GM21723 (cell line): ENCODE measurements at regions not wholly inside any gene's neighbourhood (a gene's known extent, or its start where the extent isn't known, plus 50 kb on each side); places are given as distances from the start of the nearest gene placed in this dataset.
"Not testable (repeated sequence)": the region's sequence is repeated elsewhere in the genome, so short reads cannot be mapped to it uniquely, and the experiment has no call there.

Source experiments
- ATAC-seq: cut with Tn5 transposase; IDR thresholded peaks from one replicate; pipeline ENCODE4 v1.9.1; 2021; ENCODE audit warnings: mild to moderate bottlenecking, moderate library complexity; ENCODE audit not compliant: unreplicated experiment

DNA sequence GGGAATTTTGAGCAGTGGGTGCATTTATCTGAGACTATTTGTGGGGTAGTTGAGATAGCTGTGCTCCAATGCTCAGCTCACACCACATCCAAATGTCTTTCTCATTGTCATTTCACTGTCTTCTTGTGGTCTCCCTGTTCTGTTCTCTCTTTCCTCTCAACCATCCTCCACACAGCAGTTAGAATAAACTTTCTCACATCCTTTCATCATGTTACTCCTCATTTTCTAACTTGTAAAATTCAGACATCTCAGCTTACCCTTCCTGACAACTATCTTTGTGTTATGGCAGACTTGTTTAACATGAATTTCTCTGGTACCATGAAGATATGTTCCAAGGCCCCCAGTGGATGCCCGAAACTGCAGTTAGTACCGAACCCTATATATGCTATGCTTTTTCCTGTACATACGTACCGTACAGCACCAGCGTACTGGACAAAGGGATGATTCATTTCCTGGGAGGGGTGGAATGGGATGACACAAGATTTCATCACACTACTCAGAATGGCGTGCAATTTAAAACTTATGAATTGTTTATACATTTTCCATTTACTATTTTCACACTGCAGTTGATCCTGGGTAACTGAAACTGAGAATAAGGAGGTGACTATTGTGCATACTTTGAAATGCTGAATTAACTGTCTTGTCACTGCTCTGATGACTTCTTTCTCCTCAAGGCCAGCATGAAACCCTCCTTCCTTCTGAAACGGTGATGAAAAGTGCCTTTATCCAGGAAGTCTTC, 177.1 kb upstream of the SLC38A2 start:
- no peak for ATAC-seq

DNA sequence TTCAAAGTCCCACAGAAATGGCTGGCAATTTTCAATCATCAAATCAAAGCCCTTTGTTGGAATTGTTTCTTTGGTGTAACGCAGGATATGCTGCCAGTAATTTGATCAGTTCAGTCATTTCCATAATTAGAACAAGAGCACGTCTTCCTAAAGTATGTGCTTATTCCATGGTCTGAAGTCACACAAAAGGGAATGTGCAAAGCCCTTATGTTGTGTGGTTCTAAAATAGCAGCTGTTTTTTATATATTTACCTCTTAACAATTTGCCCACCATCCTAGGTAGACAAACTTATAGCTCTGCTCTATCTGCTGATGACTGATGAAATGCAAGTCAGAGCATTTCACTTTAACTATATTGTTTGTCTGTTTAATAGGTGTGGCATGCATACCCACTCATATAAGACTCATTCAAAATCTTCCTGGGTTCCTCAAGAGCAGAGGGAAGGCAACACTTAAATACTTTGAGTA, 176.1 kb upstream of the SLC38A2 start:
- no peak for ATAC-seq

DNA sequence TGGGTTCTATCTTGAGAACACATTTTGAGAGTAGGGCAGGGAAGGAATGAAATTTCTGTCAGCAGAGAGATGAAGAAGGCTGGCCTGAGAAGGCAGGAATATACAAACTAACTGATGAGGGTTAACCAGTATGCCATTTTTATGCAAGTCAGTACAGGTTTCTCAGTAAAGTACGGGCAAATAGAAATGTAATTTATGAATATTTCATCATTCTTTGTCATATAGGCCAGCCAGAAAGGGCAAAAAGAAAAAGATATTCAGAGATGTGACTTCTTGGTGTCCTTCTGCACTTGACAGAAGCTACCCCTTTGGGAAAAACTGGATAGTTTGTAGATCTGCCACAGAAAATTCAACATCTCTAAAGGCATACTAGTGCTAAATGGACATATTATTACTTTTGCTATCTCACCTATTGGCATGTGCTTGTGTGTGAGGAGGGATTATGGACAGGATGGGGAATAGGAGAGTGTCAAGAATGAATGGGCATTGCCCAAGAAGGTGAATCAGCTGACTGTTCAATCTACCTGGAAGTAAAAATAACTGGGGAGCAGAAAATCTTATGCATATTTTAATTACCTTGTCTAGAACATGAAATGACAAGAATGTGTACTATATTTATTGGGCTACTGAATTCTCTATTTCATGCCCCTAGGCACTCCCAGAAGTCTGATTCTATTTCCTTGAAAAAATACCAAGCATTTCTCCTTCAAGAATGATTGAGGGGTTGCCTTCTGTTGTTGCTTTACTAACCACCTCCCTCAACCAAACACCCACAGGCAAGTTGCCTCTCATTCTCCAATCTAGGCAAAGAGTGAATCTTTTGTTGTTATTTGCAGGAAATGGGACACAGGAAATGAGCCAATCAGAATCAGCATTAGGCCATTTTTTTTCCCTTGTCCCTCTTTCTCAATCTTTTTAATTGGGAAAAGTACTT, 175.1 kb upstream of the SLC38A2 start:
- ATAC-seq = no peak

DNA sequence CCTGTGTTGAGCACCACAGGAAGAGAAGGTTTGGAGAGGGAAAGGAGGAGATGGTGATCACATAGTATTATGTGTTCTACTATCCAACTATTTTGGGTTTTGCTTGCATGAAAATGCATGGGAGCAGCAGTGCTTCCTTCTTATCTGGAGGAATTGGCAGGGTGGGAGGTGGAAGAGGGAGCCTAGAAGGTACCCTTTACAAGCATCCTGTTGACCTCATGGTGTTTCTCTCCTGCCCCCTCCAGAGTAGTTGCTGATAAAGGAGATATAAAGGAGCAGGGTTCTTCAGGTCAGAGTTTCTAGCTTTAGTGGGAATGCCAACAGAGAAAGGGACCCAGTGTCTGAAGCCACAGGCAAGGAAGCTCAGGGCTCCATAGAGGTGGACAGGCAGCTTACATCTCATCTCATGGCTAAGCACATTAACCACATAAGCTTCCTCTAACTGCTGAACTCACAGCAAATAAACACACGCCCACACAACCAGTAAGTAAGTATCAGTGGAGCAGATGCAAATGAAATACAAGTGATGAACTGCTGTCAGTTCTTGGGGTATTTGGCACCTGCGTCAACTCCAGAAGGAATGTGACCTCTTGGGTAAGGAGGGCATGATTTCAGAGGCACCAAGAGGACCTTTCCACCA, 174.2 kb upstream of the SLC38A2 start:
- ATAC-seq = peak; percentile 99

GRCh38 chr12:46543378-46543795, 170.8 kb upstream of the SLC38A2 start:
- not testable (repeated sequence) for ATAC-seq

DNA sequence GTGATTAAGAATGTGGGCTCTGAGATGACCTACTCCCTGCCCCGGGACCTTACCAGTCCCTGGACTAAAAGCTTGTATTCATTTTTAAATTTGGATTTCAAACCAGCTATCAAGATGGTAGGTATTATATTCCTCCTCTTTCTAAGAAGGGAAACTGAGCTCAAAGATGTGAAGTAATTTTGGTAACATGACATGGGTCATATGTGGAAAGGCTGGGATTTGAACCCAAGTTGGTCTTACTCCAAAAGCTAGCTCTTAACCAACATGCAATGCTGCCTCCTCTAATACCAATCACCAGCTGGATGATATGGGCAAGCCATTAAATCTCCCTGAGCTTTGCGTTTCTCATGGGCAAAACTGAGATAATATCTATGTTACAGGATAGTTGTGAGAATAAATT, 166.4 kb upstream of the SLC38A2 start:
- no peak for ATAC-seq

DNA sequence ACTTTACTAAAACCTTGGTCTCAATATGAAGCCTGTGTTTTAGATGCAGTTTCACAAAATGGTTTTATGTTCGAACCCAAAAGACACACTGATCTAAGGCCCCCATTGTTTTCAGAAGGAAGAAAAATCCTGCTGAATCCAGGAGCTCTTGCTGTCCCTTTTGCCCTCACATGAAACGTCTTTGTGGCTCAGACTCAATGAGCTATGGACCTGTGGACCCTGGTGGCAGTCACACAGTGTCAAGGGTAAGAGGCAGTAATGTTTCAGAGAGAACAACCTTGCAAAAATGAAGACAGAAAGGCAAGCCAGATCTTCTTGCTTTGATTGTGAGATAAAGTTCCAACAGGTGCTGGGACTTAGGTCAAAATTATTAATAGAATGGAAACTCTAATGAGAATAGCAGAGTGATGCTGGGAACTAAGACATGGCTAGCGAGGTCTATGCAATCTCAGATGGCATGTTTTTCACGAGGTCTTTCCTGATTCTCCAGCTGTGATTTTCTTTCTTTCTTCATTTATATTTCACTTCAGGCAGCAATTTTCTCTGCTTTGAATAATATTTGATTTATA, 164.9 kb upstream of the SLC38A2 start:
- no peak for ATAC-seq

- ATAC-seq = peak; percentile 83
Measured at GRCh38 chr12:46536316-46536715, 163.7 kb upstream of the SLC38A2 start.

DNA sequence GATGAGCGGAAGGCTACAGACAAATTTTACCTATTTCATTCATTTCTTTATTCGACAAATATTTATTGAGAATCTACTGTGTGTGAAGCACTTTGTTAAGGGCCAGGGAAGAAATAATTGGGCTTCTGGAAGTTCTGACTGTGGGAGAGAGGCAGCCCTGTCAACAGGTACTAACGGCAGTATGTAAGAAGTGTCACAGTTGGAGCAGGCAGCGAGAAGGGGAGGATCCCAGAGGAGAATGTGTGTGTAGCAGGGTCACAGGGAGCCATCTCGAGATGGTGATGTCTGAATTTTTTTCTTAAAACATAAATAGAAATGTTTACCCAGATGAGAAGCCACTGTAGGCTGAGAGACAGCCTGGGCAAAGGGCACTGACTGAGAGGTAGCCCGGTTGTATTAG, 163.3 kb upstream of the SLC38A2 start:
- ATAC-seq = peak; percentile 19

DNA sequence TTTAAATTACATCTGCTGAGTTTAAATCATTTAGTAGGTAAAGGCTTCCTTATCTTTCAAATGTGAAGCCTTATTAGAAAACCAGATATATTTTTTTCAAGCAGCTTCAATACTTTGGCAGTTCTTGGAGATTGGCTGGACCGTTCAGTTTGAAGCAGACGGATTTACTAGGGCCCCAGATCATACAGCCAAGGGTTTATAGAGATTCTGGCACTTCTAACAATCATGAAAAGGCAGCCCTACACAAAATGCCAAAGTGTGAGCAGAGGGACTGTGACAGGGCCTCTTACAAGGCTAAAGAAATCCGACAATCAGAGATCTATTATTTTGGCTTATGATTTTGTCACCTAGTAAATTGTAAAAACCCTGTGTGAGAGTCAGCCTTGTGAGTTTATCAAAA, 162.8 kb upstream of the SLC38A2 start:
- no peak for ATAC-seq

DNA sequence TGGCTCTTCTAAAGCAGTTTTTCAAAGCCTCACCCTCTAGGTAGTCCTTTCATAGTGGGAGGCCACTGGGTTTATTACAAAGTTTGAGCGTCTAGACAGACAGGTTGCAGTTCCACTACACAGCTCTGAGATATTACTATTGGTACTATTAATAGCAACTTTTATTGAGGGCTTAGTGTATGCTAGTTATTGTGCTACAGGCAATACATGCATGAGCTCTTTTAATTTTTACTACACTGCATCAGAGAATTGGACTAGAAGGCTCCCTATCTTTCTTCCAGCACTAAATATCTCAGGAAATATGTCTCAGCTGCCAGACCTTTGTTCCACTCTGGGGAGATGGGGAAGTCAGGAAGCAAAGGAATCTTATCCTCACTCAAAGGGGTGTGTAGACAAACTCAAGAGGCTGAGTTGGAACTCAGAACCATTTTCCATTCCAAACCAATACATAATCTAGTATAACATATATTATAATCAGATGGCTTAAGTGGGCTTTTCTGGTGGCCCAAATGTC, 161.8 kb upstream of the SLC38A2 start:
- no peak for ATAC-seq

DNA sequence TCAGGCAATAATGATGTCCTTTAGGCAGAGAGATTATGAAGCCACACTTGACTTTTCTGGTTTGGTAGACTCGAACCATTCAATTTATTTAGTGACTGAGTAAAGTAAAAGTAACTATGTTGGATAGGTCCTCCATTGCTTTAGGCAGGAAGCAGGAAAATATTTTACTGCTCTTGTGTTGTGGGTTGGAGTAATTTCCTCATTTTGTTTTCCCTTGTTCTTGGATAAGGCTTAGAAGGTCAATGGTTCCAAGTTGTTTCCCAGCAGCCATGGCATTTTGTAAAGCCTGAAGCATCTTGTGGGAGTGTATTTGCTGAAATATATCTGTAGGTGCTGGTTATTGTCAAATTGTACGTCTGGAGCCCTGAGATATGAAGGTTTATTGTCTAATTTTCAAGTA, 161.2 kb upstream of the SLC38A2 start:
- ATAC-seq = no peak

DNA sequence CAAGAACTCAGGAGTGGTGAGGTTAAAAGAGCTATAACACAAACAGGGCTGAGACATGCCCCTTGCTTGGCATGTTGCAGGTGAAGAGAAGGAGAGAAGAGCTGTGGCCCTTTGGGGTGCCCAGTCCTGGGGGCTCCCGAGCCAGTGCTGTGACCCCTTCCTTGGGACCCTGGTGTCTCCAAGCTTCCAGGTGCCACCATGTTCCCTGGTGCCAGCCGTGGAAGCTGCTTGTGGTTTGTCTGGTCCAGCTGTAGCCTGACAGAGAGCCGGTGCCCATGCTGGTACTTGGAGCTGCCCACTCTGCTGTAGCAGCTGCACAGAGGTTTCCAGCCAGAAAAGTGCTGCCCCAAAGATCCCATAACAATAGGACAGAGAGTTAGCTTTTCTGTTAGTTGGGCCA, 159.2 kb upstream of the SLC38A2 start:
- no peak for ATAC-seq

DNA sequence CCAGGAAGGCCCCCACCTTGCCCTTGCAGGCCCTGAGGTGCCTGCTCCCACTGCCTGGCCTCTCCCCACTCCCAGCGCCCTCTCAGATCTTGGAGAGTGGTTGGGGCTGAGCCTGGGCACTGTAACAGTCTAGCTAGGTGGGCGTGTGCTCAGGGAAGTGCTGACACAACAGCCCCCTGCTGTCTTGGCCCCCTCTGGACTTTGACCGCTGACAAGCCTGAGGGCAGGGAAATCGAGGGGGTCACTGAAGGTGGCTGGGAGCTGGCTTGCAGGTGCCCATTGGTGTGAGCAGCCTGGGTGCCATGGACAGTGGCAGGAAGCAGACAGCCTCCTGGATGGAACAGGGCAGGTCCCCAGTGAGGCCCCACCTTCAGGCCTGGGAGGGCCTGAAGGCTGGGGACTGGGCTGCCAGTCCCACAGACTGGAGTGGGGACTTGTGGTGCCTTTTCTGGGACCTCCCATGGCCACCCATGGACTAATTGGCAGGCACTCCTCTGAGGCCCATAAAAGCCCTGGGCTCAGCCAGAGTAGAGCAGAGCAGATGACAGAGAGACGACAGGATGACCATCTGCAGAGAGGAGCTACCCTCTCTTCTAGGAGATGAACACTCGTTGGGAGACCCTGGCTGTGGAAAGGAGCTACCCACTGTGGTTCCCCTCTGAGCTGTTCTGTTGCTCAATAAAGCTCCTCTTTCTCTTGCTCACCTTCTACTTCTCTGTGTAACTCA, 158.6 kb upstream of the SLC38A2 start:
- ATAC-seq = no peak

DNA sequence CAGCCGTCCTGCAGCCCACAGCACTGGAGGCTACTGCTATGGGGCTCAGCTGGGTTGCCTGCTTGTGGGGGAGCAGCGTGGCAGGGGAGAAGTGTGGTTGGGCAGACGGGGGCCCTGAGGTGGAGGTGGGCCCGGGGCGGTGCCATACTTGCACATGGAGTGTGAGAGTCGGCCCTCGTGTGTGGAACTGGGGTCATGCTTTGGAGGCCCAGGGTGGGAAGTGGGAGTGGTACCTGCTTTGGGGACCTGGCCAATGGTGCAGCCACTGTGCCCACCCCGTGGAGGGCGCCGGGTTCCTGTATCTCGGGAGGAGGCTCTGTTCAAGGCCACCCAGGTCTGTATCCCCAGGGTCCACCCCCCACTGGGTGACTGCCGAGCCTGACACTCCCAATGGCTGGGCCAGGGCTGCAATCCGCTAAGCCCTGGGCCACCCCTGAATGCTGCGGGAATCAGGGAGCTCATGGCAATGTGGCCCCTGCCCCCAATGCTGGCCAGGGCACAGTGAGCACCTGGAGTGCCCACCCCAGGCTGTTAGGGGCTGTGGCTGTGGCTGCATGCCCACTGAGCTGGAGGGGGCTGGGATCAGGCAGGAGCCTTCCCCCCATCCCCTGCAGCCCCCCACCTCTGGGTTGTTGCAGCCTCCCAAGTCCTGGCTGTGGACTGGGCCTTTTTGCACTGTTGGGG, 157.9 kb upstream of the SLC38A2 start:
- no peak for ATAC-seq

DNA sequence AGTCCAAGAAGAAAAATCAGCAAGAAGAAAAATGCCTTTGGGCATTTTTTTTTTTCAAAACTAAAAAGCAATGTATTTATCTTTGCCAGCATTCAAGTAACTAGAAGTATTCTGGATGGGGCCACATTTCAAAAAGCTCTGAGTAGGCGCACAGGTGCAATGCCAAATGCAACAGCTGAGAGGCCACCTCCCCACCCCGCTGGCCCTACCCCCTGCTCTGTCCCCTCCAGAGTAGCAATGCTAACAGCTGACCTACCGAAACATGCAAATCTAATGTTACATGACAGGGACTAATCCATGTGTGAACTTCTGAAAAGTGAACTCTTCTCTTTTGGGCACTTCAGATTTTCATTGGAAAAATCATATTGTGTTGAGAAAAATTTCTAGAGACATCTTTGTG, 153.7 kb upstream of the SLC38A2 start:
- no peak for ATAC-seq

- no peak for ATAC-seq
Measured at GRCh38 chr12:46524778-46525177, 152.2 kb upstream of the SLC38A2 start.

DNA sequence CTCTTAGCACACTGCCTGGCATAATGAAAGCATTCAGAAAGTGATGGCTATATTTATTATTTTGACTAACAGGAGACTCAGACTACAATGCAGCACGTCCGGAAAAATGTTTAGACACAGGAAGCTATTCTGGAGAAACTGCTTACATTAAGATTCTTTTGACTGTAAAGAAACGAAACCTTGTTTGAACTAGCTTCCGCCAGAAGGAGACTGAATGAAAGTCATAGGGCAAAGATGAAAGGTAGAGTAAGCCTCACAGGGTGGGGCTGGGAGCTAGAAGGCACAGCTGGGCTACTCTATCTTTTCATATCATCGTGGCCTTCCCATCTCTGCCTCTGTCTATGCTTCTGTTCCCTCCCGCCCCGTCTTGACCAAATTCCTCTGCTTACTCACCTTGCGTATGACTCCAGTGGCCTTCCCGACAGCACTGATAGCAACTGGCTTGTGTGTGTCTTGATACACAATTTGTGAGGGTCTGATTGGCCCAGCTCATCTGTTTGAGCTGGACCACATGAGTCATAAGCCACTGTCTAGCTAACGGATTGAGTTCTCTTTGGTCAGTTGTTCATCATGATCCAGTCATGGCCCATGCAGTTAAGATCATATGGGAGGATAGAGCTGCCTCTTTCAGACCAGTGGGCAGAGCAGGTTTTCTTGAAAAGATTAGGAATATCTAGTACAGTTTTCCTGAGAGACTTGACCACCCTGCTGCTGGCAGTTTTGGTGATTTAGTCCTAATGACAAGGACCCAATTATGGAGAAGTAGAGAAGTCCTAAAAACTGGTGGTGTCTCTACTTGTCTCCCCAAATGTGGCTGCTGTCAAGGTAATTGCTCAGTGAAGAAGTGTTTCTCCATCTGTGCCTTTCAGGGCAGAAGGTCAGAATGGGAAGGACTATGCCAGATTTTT, 151.5 kb upstream of the SLC38A2 start:
- ATAC-seq = peak; percentile 65

DNA sequence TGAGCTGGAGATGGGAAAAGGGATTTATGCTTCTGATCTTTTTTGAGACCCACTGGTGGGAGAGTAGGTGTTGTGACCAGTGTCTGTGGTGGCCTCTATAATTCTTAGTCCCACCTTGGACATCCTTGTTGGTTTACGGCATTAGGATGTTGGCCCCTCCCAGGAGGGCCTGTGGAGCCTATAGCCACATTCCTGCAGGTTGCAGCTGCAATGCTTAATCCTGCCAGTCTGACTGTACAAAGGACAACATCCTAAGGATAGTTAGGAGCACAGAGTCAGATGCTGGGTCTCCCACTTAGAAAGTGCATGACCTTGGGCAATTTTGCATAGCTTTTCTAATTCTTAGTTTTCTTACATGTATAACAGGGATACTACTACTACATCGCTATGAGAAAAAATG, 150.9 kb upstream of the SLC38A2 start:
- ATAC-seq = no peak
